Cardiac fibroblast (primary cell): ENCODE measurements at regions not wholly inside any gene's neighbourhood (a gene's known extent, or its start where the extent isn't known, plus 50 kb on each side); places are given as distances from the start of the nearest gene placed in this dataset.
"Not testable (repeated sequence)": the region's sequence is repeated elsewhere in the genome, so short reads cannot be mapped to it uniquely, and the experiment has no call there.

Source experiments
- DNase-seq, 2 donors: peaks; one replicate each; pipeline versions ENCODE4 v3.0.0 to v3.0.0-alpha.2; 2010; ENCODE audit warnings: low read depth in 2 of 2
- H3K4me3 ChIP-seq, 2 donors: replicated peaks in 1 of 2; 1 replicate in 1 of 2; 2 replicates in 1 of 2; pipeline ENCODE4 v1.5.1; 2011; ENCODE audit warnings: low read depth in 2 of 2, low read length in 2 of 2, mild to moderate bottlenecking in 2 of 2, moderate library complexity in 1 of 2
- TF ChIP-seq, protein P1 (sequence below): IDR thresholded peaks from one replicate; pipeline ENCODE4 v1.5.1; 2011; ENCODE audit warnings: low read depth, mild to moderate bottlenecking, low read length, inconsistent platforms

DNA sequence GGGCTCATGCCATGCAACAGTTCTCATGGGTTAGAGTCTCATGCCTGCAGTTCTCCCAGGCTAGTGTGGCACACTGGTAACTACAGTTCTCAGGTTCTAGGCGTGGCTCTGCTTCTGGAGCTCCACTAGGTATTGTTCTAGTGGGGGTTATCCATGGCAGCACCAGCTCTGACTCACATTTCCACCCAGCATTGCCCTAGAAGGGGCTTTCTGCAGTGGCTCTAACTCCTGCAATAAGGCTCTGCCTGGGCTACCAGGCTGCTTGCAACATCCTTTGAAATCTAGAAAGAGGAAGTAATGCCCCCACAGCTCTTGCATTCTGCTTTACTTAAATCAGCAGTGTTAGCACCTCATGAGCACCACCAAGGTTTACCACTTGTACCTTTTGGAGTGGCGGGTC is 220.3 kb upstream of the ARID2 start:
- no peak overlapping the region for H3K4me3 ChIP-seq
- DNase-seq: peak in 1 of 2 donors; percentile 9
- TF ChIP-seq, protein P1, sequence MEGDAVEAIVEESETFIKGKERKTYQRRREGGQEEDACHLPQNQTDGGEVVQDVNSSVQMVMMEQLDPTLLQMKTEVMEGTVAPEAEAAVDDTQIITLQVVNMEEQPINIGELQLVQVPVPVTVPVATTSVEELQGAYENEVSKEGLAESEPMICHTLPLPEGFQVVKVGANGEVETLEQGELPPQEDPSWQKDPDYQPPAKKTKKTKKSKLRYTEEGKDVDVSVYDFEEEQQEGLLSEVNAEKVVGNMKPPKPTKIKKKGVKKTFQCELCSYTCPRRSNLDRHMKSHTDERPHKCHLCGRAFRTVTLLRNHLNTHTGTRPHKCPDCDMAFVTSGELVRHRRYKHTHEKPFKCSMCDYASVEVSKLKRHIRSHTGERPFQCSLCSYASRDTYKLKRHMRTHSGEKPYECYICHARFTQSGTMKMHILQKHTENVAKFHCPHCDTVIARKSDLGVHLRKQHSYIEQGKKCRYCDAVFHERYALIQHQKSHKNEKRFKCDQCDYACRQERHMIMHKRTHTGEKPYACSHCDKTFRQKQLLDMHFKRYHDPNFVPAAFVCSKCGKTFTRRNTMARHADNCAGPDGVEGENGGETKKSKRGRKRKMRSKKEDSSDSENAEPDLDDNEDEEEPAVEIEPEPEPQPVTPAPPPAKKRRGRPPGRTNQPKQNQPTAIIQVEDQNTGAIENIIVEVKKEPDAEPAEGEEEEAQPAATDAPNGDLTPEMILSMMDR: no peak

DNA sequence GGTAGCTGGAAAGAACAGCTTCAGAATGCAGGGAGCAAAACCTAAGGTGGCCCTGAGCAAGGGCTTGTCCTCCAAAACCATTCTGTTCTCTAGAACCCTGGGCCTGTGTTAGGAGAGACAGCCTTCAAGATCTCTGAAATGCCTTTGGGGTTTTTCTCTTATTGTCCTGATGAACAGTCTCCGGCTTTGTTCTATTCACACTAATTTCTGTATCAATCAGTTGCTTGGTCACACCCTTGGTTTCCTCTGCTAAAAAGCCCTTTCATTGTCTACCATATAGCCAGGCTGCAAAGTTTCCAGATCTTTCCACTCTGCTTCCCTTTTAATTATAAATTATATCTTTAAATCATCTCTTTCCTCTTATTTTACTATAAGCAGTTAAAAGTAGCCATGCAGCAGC is 219.9 kb upstream of the ARID2 start:
- H3K4me3 ChIP-seq: no peak overlapping the region
- TF ChIP-seq, protein P1: no peak
- no peak for DNase-seq

DNA sequence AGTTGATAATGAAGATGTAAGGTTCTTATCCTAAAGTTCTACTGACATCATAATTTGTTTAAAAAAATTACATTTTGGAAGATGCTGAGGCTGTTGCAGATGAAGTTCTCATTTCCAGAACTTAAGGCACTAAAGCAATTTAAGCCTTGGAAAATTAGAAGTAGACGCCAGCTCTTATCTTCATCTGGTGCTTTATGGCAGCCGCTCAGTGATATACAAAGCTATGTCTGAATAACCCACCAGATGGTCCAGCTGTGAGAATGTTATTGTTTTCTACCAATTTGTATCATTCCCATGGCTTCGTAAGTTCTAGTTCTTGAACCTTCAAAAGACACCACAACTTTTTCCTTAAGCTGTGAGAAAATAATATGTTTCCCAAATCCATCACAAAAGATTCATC is 212.1 kb upstream of the ARID2 start:
- no peak for DNase-seq
- H3K4me3 ChIP-seq: no peak overlapping the region
- TF ChIP-seq, protein P1: no peak

DNA sequence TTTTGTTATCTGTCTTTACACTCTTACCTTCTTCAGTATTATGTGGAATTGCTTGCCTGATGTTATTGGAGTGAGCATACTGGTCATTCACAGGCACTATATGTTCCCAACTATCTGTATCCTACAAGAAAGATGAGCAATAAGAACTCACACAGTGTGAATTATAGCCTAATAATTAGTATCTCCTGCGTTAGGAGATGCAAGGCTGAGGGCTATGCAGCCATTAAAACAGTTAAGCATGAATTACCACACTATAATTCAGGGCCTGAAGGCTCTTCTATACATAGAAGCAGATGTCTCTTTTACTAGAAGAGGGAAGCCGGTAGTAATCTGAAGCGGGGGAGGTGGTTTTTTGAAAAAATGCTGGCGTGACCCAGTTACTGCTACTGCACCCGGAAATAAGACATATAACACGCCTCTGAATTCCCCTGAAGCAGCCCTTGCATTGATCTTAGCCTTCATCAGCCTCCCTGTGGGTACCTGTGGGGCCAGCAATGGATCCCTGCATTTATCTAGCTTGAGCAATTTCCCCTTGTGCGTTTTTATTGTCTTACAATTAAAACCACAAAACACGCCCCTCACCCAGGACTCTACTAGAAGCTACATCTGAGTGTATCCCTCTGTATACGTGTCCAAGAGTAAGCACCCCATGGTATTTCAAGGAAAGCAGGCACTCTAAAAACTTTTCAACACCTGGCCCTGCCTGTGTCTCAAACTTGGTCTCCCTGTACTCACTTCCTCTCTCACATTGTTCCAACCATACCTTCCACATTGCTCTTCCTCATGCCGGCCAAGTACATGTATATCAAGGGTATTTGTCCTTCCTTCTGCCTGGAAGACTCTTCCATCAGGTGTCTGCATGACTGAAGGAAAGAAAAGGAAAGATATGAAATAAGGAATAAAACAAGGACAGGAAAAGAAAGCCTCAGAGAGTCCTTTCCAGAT is 210.9 kb upstream of the ARID2 start:
- DNase-seq: no peak
- TF ChIP-seq, protein P1: no peak
- no peak overlapping the region for H3K4me3 ChIP-seq

DNA sequence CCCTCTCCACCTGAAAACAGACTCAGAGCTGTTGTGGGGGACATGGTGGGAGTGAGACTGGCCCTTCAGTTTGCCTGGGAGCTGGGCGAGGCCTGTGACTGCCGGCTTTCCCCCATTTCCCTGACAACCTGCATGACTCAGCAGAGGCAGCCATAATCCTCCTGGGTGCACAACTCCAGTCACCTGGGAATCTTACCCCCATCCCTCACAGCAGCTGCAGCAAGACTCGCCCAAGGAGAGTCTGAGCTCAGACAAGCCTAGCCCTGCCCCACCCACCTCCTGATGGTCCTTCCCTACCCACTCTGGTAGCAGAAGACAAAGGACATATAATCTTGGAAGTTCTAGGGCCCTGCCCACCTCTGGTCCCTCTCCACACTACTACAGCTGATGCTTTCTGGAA is 207.3 kb upstream of the ARID2 start:
- TF ChIP-seq, protein P1: no peak
- H3K4me3 ChIP-seq: no peak overlapping the region
- no peak for DNase-seq

DNA sequence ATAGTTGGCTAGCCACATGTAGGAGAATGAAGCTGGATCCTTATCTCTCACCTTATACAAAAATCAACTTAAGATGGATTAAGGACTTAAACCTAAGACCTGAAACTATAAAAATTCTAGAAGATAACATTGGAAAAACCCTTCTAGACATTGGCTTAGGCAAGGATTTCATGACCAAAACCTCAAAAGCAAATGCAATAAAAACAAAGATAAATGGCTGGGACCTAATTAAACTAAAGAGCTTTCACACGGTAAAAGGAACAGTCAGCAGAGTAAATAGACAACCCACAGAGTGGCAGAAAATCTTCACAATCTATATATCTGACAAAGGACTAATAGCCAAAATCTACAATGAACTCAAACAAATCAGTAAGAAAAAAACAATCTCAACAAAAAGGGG is 202.7 kb upstream of the ARID2 start:
- DNase-seq, H3K4me3 ChIP-seq: not testable (repeated sequence)

DNA sequence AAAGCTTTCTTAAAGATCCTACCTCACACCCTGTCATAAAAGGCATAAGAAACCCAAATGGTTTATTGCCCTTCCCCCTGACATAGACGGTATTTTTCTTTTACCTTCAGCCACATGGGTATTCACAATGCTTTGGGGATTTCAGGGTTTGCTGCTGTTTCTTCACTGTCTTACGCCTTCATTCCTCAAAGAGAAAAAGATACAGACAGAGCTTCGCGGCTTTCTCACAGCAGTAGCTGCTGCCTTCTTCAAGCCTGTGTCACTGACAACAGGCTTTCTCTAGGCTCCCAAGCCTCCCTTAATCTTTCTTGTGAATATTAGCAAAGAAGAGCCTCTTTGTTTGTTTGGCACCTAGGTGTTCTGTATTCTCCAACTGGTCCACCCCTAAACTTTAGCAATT is 197.4 kb upstream of the ARID2 start:
- TF ChIP-seq, protein P1: no peak

More for the DNA sequence above, 197.4 kb upstream of the ARID2 start:
- no peak for DNase-seq
- no peak overlapping the region for H3K4me3 ChIP-seq
